Stimulated activated CD8-positive, alpha-beta memory T cell treated with anti-CD3 and anti-CD28 coated beads, Interleukin-2, amount 100 ng/mL, for 48 hours (primary cell): ENCODE measurements at regions not wholly inside any gene's neighbourhood (a gene's known extent, or its start where the extent isn't known, plus 50 kb on each side); places are given as distances from the start of the nearest gene placed in this dataset.
"Not testable (repeated sequence)": the region's sequence is repeated elsewhere in the genome, so short reads cannot be mapped to it uniquely, and the experiment has no call there.

ENCODE experiments used
- DNase-seq, 2 donors: peaks; one replicate each; pipeline ENCODE4 v3.0.0-alpha.2; 2020; ENCODE audit warnings: low read depth in 2 of 2

DNA sequence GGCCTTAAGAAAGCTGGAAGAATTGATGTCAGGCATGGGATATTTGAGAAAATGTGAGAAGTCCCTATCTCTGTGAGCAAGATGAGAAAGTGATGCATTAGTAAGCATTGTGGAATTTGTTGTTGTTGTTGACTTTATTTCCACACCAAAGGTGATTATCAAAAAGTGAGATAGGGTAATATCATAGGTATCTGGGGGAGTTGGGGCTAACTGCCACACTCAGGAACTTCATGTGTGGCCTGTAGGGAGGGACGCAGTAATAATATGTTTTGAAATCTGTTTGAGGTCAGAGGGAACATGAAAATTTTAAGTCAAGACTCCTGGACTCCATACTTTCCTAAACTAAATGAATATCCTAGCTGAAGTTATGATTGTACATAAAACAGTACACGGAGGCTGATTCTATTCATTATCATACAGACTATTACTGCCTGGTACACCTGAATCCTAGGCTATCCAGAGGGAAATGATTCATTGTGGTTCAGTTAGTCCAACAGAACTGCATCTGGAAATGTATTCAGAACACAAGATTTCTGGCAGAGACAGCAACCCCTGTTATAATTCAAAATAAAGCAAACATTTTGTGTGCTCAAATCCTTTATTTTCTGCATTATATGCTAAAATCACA, 304.8 kb downstream of the CPS1 start:
- no peak for DNase-seq

DNA sequence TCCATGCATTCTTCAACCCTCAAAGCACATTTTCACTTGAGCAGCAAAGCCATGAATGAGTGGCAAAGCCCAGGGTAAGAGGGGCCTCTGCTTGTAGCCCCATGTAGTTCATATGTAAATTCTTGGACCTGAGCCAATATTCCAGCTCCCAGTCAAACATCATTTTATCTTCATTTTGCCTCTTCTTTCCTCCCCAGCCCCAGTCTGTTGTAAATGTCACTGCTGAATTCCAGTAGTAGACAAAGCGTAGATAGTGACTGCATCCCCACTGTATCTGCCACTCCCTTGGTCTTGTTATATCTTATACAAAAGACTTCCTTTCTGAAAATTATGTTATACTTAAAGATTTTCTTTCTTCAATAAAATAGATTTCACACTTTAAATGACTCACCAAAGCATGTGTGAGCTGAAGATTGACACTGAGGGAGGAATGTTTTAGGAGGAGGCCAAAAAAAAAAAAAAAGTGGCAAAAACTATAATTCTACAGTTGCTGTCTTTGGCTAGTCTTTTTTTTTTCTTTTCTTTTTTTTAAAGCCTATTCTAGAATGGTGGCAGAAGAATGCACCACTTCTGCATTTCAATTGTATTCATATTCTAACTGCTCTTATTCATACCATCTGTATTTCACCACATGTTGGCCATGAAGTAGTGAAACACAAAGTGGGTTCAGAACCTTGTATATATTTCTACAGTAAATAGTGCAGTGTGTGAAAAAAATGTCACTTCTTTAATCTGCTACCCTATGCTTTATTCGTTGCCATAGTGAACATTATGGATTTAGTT, 306.1 kb downstream of the CPS1 start:
- no peak for DNase-seq

- DNase-seq = no peak
Observed at GRCh38 chr2:210863283-210863682, 306.9 kb downstream of the CPS1 start.

DNA sequence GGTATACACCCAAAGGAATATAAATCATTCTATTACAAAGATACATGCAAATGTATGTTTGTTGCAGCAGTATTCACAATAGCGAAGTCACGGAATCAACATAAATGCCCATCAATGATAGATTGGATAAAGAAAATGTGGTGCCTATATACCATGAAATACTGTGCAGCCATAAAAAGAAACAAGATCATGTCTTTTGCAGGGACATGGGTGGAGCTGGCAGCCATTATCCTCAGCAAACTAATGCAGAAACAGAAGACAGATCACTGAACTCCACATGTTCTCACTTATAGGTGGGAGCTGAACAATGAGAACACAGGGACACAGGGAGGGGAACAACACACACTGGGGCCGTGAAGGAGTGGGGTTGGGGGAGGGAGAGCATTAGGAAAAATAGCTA, 315.2 kb downstream of the CPS1 start:
- DNase-seq = not testable (repeated sequence)

DNA sequence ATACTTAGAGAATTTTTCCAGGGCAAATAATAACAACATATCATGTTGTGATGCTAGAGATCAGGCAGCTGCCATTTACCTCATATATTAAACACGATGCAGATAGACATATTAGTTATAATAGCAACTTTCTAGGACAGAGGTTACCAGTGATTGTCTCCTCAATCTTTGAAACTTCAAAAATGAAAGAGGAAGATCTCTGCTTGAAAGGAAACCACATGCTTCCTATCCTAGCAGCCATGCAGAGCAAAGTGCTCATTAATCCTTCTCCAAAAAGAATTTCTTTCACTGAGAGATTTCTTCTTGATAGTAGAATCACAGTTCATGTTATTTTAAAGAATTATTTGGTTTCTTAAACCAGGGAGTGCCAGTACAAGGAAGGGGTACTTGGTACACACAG, 317.2 kb downstream of the CPS1 start:
- no peak for DNase-seq

DNA sequence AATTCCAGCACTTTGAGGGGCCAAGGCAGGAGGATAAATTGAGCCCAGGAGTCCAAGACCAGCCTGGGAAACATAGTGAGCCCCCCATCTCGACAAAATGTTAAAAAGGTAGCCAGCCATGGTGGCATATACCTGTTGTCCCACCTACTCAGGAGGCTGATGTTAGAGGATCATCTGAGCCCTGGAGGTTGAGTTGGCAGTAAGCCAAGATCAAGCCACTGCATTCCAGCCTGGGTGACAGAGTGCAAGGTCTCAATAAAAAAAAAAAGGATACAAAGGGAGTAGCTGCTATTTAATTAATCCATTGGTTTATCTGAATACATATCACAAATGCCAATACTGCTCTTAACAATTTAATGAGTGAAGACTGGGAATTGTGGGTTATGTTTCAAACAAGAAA, 327.8 kb downstream of the CPS1 start:
- DNase-seq = no peak

DNA sequence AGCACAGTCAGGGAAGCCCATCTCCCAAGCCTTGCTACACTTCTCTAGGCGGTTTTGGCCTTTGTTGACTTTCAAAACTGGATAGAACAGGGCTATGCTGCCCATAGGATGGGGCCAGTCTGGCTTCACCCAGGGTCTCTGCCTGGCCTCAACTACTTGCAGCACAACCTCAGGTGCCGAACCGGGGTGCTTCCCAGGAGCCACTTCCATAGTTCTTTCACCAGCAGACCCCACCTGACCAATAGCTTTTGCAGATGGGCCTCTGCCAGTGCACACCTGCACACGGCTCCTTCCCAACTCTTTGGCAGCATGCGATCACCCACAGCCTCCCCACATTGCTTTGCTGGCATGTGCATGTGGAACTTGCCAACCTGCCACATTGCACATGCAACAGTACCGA, 331.6 kb downstream of the CPS1 start:
- DNase-seq = no peak

DNA sequence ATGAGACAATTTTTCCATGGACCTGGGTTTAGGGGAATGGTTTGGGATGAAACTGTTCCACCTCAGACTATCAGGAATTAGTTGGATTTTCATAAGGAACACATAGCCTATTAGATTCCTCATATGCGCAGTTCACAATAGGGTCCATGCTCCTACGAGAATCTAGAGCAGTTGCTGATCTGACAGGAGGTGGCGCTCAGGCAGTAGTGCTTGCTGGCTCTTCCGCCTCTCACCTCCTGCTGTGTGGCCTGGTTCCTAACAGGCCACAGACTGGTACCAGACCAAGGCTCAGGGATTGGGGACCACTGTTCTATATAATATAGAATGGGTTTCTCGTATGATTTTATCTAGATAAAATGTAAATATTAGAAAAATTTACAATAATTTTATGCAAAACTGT, 338.7 kb downstream of the CPS1 start:
- no peak for DNase-seq

GRCh38 chr2:210899131-210899530, 342.7 kb downstream of the CPS1 start:
- no peak for DNase-seq

DNA sequence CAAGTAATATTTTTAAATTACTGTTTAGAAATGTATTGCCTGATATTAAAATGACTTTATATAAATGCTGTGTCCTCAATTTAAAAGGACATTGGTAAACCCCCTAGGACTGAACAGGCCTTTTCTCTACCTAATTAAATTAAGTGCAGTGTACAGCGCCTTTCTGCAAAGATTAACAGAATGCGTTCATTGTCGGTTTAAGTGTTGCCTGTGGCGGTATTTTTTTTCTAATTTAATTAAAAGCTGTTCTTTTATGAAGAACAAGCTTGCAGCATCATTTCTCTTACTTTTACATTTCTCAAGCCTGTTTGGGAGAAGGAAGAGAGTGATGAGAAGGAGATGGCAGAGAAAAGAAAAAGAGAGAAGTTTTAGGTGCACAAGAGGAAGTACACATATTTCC, 344.9 kb downstream of the CPS1 start:
- DNase-seq = no peak

- no peak for DNase-seq
Observed at GRCh38 chr2:210912779-210913178, 356.4 kb downstream of the CPS1 start.

- DNase-seq = no peak
Observed at GRCh38 chr2:210913461-210913860, 357.1 kb downstream of the CPS1 start.

DNA sequence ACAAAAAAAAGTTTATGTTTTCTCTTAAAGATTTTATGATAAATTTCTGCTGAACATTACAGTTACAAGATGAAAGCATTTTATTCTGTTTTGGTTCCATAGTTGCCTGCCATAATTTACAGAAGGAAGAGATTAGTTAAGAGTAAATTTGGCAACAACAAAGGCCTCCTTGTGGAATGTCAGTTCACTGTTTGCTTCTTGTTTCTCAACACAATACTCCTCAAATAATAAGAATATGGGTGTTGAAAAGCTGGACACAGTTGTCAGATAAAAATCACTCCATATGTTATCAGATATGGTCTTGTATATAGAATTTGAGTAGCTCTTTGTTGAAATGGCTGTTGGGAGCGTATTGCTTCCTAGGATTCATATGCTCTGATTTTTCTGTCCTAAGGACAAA, 359.5 kb downstream of the CPS1 start:
- no peak for DNase-seq

- no peak for DNase-seq
Observed at GRCh38 chr2:210917465-210917864, 361.1 kb downstream of the CPS1 start.

GRCh38 chr2:210919128-210919527, 362.7 kb downstream of the CPS1 start:
- DNase-seq = no peak

DNA sequence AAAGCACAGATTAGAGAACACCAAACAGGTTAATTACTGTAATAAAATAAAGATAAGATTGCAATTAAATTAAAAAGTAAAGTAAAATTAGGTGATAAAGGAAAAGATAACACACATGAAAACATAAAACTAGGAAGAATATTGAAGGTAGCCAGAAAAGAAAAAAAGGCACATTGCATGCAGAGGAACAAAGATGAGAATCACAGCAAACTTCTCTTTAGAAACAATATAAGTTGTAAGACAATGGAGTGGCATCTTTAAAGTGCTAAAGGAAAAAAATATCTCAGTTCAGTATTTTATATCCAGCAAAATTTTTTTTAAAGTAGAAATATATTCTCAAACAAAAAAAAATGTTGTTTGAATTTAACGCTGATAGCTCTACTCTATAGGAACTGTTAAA, 366.0 kb downstream of the CPS1 start:
- DNase-seq = no peak

DNA sequence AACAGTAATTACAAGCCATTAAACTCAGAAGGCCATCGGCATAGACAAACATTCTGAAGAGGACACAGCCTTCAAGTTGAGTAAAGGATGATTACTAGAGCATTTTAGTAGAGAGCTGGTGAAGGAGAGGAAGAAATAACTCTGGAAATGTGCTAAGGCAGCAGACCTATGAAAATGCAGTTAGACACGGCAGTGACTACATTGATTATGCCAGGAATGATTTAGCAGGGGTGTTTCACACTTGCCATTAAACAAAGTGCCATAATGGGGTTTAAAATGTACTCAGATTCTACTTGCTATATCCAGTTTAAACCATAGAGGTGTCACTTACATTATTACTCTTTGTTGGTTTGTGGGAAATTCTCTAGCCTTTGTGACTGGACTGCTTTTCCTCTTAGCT, 372.3 kb downstream of the CPS1 start:
- no peak for DNase-seq

DNA sequence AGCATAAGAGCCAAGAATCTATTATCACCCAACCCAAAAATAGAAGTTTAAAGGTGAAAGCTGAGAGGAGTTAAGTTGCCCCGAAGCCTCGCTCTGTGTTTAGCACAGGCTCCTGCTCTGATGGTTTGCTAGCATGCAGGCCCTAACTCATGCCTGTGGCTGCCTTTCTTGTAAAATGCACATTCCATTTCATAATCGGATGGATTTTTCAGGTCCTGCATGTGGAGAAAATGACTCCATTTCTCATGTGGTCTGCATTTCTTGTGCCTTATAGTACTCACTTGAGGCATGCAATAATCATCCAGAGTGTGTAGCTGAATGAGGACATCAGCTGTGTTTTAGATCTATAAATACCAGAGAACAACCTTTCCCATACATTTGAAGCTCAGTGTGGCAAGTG, 381.8 kb downstream of the CPS1 start:
- DNase-seq = no peak

DNA sequence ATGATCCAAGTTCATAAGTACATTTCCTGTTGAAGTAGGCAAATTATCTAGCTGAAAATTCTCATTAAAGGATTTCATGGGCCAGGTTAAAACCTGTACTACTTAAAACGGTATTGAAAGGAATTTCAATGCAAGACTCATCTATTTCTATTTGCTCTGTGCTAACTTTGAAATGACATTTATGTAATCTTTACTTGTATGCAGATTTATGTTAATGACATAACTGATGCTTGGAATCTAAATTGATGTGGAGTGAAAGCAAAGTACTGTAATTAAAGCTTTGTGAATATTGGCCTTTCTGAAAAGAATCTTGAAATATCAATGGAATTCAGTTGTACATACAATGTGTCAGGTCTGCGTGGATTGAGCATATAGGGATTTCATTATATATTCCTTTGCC, 390.0 kb downstream of the CPS1 start:
- no peak for DNase-seq

DNA sequence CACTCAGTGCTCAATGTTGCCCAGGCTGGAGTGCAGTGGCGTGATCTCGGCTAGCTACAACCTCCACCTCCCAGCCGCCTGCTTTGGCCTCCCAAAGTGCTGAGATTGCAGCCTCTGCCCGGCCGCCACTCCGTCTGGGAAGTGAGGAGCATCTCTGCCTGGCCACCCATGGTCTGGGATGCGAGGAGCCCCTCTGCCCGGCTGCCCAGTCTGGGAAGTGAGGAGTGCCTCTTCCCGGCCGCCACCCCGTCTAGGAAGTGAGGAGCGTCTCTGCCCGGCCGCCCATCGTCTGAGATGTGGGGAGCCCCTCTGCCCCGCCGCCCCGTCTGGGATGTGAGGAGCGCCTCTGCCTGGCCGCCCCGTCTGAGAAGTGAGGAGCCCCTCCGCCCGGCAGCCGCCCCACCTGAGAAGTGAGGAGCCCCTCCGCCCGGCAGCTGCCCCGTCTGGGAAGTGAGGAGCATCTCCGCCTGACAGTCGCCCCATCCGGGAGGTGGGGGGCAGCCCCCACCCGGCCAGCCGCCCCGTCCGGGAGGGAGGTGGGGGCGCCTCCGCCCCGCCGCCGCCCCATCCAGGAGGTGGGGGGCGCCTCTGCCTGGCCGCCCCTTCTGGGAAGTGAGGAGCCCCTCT, 394.1 kb downstream of the CPS1 start:
- DNase-seq = not testable (repeated sequence)

DNA sequence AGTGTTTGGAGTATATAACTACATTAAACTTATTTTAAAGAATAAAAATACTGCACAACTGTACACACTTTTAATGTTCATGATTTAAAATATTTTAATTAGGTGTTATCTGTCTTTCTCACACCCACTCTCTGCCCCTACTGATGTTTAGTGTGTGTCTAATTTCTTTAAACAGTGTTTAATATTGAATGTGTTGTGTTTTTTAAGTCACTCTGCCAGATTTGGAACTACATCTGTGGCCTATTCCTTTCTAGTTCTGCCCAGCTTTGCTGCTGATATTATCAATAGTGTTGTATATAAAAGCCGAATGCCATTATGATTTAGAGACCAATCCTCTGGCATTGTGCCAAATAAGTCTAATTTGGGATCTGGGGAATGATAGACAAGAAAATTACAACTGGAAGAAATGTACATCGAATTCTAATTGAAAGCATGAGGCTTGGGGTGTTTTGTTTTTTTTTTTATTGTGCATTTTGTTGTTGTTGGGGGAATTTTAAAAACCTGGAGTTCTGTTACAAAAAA, 398.0 kb downstream of the CPS1 start:
- no peak for DNase-seq

DNA sequence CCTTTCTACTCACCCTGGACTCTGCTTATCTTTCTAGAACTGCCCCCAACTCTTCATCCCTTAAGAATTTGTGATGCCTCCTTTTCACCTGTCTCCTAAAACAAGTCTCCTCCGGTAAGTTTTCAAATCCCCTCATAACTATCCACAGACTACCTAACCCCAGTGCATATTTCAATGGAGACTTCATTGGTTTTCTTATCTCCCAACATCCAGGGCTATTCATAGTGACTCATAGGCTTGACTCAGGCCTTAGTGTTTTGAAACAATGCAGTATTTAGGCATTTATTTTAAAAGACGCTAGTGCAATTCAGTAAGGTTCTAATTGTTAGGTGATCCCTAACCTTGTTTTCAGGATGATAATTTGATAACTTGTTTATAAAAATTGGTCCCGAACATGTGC, 399.2 kb downstream of the CPS1 start:
- no peak for DNase-seq

- no peak for DNase-seq
Observed at GRCh38 chr2:210956101-210956500, 399.7 kb downstream of the CPS1 start.
